GM21619 (cell line): ENCODE measurements at regions not wholly inside any gene's neighbourhood (a gene's known extent, or its start where the extent isn't known, plus 50 kb on each side); places are given as distances from the start of the nearest gene placed in this dataset.
A peak's percentile ranks its signal among the peaks of the same experiment; 100 is the strongest.

Experiments
- ATAC-seq: cut with Tn5 transposase; IDR thresholded peaks from one replicate; pipeline ENCODE4 v1.9.1; 2021; ENCODE audit not compliant: unreplicated experiment

GRCh38 chr6:100268326-100268725 lies 196.4 kb downstream of the SIM1 start:
- ATAC-seq: no peak

DNA sequence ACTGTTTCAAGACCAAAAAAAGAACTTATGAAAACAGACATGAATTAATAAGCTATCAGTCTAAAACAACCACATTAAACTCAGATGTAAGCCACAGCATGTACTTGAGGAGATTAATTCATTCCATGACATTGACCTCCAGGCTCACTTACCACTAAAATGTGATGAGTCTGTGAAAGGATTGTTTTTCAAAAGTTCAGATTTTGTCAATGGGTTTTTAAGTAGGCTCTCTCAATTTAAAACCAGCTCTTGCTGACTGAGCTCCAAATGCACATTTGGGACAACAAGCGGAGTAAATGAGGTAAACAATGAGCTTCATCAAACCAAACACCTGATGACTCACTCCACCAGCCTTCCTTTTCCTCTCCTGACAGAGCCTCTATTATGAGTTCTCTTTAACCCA lies 197.0 kb downstream of the SIM1 start:
- ATAC-seq: no peak

DNA sequence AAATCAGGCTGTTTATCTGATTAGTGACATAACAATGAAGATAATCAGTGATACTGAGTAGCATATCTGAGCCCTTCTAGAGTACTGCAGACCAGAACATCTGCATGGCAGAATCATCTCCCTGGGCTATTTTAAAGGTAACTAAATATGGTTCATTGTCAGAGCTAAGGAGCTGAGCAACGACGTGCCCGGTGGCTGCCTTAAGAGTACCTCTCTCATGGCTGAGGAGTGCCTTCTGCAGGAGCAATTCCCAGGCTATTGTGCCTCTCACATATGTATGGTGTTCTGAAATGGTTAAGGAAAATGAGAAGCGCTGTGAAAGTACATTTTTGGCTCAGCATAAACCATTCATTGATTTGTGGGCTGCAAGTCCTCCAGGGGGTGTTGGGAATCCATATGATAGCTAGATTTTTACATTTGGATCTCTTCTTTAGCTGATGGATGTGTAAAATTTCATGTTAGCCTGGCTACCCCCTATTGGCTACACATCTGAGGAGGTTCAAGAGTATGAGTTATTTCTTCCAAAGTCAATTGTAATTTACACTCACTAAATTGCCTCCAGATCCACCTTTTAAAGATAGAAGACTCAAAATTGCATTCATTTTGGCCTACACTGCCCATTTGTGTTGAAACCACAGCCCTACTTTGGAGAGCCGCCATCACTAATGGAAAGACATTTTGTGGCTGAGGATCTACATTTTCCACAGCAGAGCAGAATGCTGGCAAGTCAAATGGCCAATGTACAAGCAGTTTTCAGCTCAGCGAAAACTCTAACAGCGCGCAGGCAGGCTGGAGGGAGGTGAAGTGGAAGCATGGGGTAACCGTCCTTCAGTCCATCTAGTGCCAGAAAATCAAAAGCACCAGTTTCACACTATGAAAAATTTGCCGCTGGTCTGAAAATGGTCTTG lies 198.0 kb downstream of the SIM1 start:
- ATAC-seq: no peak

DNA sequence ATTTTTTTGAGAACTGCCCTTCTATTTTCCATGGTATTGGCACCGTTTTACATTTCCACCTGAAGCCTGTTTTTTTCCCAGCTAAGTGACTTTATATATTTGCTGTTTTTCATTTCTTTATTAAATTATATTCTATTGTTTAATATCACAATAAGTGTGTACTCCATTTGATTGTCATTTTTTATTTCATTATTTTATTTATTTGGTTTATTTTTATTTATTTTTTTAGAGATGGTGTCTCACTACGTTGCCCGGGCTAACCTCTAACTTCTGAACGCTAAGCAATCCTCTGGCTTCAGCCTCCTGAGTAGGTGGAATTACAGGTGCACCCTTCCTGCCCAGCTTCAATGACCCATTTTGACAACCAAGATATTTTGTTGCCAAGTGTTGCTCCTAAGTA lies 202.6 kb downstream of the SIM1 start:
- ATAC-seq: no peak

GRCh38 chr6:100261486-100261885 lies 203.2 kb downstream of the SIM1 start:
- no peak for ATAC-seq

- no peak for ATAC-seq
Observed at GRCh38 chr6:100260584-100260983, 204.1 kb downstream of the SIM1 start.

GRCh38 chr6:100259865-100260264 lies 204.9 kb downstream of the SIM1 start:
- ATAC-seq: no peak

DNA sequence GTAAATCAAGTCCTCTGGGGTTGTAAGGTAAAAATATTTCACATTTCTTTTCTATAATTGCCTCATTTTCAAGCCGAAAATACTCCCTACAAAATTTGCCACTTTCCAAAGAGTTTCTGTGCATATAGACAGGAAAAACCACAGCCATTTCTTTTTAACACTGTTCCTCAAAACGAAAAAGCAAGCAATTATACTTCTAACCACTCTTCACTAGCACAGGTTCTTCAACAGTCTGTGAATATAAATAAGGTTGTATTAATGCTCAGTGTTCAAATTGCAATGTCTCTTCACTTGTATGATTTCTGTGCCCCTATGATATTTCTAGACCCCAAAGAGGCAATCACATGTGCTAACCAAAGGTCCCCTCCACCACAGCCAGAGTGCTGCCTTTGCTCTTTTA lies 206.0 kb downstream of the SIM1 start:
- ATAC-seq: no peak

DNA sequence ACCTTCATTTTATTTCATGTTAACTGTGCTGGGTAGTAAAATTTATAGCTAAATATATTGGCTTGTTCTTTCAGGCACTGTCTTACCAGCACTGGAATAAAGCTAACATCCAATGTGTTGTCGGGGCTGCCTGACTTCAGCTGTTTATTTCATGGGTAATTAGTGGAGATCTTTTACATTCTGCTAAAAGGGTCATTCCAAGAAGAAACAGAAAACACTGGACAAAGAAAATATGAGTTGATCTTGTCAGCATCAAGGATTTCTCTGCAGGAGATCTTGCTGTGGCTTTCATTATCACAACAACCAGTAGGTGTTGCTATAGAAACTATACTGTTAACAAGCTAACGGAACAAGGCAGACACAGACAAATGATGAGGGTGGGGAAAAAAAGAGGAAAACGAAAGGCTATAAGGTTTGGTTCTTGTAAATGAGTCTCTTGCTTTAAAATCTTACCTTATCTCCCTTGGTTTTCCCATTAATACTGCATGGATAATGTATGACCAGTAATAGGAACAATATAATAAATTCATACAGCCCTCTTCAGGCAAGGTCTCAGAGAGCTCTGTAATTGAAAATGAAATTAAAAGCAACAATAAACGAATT lies 206.8 kb downstream of the SIM1 start:
- ATAC-seq: peak; percentile 86

- no peak for ATAC-seq
Observed at GRCh38 chr6:100255701-100256100, 209.0 kb downstream of the SIM1 start.

- no peak for ATAC-seq
Observed at GRCh38 chr6:100247123-100247522, 217.6 kb downstream of the SIM1 start.

- no peak for ATAC-seq
Observed at GRCh38 chr6:100246206-100246605, 218.5 kb downstream of the SIM1 start.

DNA sequence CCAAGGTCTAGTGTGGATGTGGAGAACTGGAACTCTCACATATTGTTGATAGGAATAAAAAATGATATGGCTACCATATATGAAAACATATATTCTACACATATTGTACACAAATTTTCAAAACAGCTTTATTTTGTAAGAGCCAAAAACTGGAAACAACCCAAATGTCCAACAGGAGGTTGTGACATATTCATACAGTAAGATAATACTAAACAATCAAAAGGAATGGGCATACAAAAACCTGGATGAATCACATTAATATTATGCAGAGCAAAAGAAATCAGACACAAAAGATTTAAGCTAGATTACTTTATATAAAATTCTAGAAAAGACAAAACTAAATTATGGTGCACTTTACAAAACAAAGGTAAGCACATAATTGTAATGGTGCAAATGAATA lies 223.9 kb downstream of the SIM1 start:
- no peak for ATAC-seq

DNA sequence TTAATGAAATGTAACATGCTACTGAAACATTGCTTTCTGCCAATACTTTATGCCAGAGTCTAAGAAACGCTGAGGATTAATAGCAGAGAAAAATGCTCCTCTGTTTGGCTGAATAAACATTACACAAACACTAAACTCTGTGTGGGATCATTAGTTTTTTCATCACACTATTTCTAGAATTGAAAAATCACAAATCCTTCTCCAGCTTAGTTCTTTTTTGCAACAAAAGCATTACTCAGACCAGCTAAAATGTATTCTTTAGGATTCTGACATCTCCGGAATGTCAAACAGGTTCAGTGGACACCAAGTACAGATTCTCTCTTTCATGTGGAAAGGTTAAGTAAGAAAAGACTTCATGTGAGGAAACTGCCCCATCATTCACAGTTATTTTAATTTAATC lies 226.9 kb downstream of the SIM1 start:
- ATAC-seq: no peak

DNA sequence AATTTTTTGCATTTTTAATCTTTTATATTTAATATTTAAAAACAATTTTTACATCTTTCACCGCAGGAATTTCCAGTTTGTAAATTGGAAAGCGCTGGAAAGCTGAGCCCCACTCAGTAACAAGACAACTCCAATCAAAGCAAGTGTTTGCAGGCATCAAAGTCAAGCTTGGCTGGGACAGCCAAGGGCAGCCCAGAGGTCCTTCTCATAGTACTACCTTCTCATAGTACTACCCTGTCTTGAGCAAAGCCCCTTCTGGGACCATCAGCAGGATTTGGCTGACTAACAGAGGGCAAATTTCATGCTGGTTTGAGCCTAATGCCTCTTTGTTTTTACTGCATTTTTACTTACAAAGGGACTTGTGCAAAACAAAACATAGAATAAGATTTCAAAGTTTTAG lies 228.3 kb downstream of the SIM1 start:
- ATAC-seq: no peak

- ATAC-seq: no peak
Observed at GRCh38 chr6:100235631-100236030, 229.1 kb downstream of the SIM1 start.

DNA sequence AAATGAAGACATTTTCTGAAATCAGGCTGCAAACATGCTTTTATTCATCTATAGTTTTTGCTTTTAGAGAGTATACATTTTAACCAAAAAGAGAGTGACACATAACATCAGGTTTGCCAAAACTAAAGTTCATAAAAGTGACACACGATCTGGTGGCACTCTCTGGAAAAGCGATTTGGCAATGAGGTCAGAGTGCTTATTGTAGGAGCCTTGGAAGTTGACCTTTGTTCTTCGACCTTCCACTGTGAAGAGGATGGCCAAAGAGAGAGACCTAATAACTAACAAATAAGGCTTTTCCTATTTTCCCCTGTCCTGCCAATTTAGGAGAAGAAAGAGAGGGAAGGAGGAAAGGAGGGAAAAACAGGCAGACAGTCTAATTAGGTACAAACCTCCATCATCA lies 230.1 kb downstream of the SIM1 start:
- ATAC-seq: no peak

DNA sequence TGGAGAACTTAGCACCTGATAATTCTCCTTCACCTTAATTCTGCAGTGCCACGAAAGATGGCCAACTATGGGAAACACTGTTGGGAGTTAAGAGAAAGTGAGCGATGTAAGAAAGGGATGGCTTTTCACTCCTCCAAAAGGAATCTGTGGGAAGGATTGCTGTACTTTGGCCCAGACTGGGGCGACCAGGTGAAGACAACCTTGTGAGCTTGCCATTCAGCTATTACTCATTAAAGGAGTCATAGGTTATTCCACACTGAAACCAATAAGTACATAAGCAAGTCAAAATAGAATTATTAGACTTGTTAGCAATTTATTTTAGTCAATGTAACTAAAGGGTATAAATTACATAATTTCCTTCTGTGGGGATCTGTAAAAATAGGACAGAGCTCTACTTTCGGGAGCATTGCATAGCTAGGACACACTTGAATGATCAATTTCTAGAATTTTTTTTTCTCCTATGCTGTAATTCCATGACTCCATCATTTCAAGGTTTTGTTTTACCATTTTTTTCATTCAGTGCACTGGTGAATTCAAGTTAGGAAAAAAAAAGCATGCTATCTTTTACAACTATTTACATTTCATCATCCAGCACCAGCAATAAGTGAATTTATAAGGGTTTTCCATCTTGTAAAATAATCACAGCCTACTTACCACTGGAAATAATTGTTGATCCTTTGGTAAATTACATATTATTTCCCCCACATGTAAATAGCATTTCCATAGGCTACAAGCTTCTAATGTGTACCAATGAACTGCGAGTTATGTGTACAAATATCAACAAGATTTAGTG lies 231.7 kb downstream of the SIM1 start:
- no peak for ATAC-seq

- ATAC-seq: no peak
Observed at GRCh38 chr6:100230953-100231316, 233.8 kb downstream of the SIM1 start.

DNA sequence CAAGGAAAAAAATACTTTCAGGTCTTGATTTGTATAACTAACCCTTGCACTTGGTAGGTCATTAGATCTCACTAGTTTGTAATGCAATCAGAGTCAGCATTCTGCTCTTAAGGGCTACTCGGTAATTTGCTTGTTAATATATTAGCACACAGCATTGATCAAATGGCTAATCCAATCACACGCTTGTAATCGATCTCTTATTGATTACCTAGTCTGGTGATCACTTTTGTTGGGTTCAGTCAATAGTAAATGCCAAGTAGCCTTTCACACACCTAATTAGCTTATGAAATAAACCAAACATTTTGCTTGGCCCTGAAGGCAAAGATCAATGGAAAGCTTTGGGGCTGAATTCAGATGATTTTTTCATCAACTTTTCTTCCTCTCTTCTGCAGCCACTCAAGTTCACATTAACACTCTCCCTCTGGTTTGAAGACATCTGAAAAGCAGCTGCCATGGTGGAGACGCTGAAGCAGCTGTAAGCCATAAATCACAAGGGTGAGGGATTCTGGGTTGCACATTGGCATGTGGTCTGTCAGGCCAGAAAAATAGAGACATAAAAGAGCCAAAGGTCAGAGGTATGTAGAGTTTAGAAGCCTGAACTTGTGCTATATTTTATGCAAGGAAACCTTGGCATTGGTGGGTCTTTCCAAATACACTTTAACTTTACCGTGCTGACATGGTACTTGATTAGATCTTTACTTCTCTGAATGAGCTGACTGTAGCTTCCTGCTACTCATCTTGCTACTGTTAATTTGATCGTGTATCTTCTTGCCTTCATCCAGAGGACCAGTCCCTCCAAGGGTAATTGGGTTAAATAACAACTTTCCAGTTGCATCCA lies 234.4 kb downstream of the SIM1 start:
- ATAC-seq: no peak

GRCh38 chr6:100229512-100229911 lies 235.2 kb downstream of the SIM1 start:
- ATAC-seq: no peak
